ENCODE measurements at regions not wholly inside any gene's neighbourhood (a gene's known extent, or its start where the extent isn't known, plus 50 kb on each side); places are given as distances from the start of the nearest gene placed in this dataset.

GRCh38 chr10:63726867-63727266 lies 205.7 kb downstream of the REEP3 start:
- TF ChIP-seq CTCF (IDR thresholded peaks at IDR 0.05; ENCODE audit: poor library complexity), result no peak
- TF ChIP-seq EZH2 (IDR thresholded peaks at IDR 0.05; ENCODE audit: borderline replicate concordance), result no peak

Data from hepatocyte (in vitro differentiated cells).